H1 (cell line): ENCODE measurements at regions not wholly inside any gene's neighbourhood (a gene's known extent, or its start where the extent isn't known, plus 50 kb on each side); places are given as distances from the start of the nearest gene placed in this dataset.

Source experiments
- CTCF ChIA-PET: fragments of 300-600 bp; sonication (Branson Sonifier 250); formaldehyde crosslinking; loops from one replicate; lab custom pipeline; 2021; ENCODE audit not compliant: partially characterized antibody; lab: Charles Lee
- POLR2A ChIA-PET: fragments of 300-600 bp; sonication (Branson Sonifier 250); formaldehyde crosslinking; loops from one replicate; lab custom pipeline; 2021; ENCODE audit warnings: inconsistent platforms; ENCODE audit not compliant: partially characterized antibody; lab: Charles Lee
- DNase-seq, 2 experiments: peaks; one replicate each; pipeline versions ENCODE4 v3.0.0 to v3.0.0-alpha.2; 2010 to 2022; ENCODE audit warnings: low spot score in 2 of 2, low read depth in 1 of 2, mixed read lengths in 1 of 2
- FAIRE-seq: peaks from 2 replicates; lab custom pipeline; 2011; peaks lifted over from hg19 to GRCh38; lab: Jason Lieb, UNC
- H2AFZ ChIP-seq: 2 replicates; pipeline ENCODE4 v1.8.1; 2012; ENCODE audit warnings: low read length, inconsistent platforms
- H2AK5ac ChIP-seq: 2 replicates; pipeline ENCODE4 v1.6.1; 2013; ENCODE audit warnings: low read depth, low read length
- H2BK120ac ChIP-seq: replicated peaks from 2 replicates; pipeline ENCODE3; 2013; ENCODE audit warnings: low read depth, low read length, inconsistent platforms
- H2BK12ac ChIP-seq: 2 replicates; pipeline ENCODE4 v1.6.1; 2013; ENCODE audit warnings: low read depth, low read length
- H2BK15ac ChIP-seq: 2 replicates; pipeline ENCODE4 v1.6.1; 2013; ENCODE audit warnings: low read length
- H2BK20ac ChIP-seq: 2 replicates; pipeline ENCODE4 v1.6.1; 2013; ENCODE audit warnings: low read length
- H2BK5ac ChIP-seq: 2 replicates; pipeline ENCODE4 v1.6.1; 2013; ENCODE audit warnings: low read depth, low read length
- H3K14ac ChIP-seq: 2 replicates; pipeline ENCODE4 v1.6.1; 2013; ENCODE audit warnings: inconsistent platforms; ENCODE audit not compliant: insufficient read length
- H3K18ac ChIP-seq: 2 replicates; pipeline ENCODE4 v1.6.1; 2013; ENCODE audit warnings: low read length; ENCODE audit errors: extremely low read depth
- H3K23ac ChIP-seq: 2 replicates; pipeline ENCODE4 v1.6.1; 2013; ENCODE audit warnings: inconsistent platforms; ENCODE audit not compliant: insufficient read length
- H3K23me2 ChIP-seq: 2 replicates; pipeline ENCODE4 v1.6.1; 2013; ENCODE audit warnings: low read depth, low read length
- H3K27ac ChIP-seq: 2 replicates; pipeline ENCODE4 v1.6.1; 2011; ENCODE audit warnings: low read depth, low read length, inconsistent platforms
- H3K27me3 ChIP-seq, 4 experiments: replicated peaks in 1 of 4; 1 replicate in 1 of 4; 2 replicates in 3 of 4; pipeline versions ENCODE4 v1.6.1 to v1.8.1; 2011 to 2013; ENCODE audit warnings: low read length in 3 of 4, mild to moderate bottlenecking in 3 of 4, inconsistent platforms in 2 of 4, mixed read lengths in 2 of 4, moderate library complexity in 1 of 4; ENCODE audit not compliant: control insufficient read depth in 3 of 4, insufficient read depth in 3 of 4; ENCODE audit errors: extremely low read depth in 1 of 4
- H3K36me3 ChIP-seq, 4 experiments: 2 replicates each; pipeline versions ENCODE4 v1.6.1 to v1.8.1; 2011 to 2013; ENCODE audit warnings: mild to moderate bottlenecking in 4 of 4, low read length in 3 of 4, moderate library complexity in 2 of 4, control low read depth in 1 of 4, inconsistent platforms in 1 of 4; ENCODE audit not compliant: insufficient read depth in 4 of 4, control insufficient read depth in 2 of 4
- H3K4ac ChIP-seq: replicated peaks from 2 replicates; pipeline ENCODE3; 2013; ENCODE audit warnings: low read length, low read depth, mixed read lengths, inconsistent platforms; ENCODE audit not compliant: insufficient read length
- H3K4me1 ChIP-seq, 4 experiments: replicated peaks in 1 of 4; 1 replicate in 1 of 4; 2 replicates in 3 of 4; pipeline versions ENCODE4 v1.6.1 to v1.8.1; 2011 to 2013; ENCODE audit warnings: low read length in 3 of 4, inconsistent platforms in 2 of 4, mixed read lengths in 1 of 4; ENCODE audit not compliant: insufficient read depth in 4 of 4, control insufficient read depth in 3 of 4
- H3K4me2 ChIP-seq, 2 experiments: 2 replicates each; pipeline versions ENCODE4 v1.6.1 to v1.8.1; 2011 to 2013; ENCODE audit warnings: low read depth in 2 of 2, low read length in 2 of 2, control low read depth in 1 of 2, inconsistent platforms in 1 of 2, mild to moderate bottlenecking in 1 of 2; ENCODE audit not compliant: insufficient read depth in 1 of 2
- H3K4me3 ChIP-seq, 4 experiments: fragments of 200-600, 300-600 bp in 1 of 4; sonication (generic), shearing (Covaris generic), sonication (Bioruptor Twin) in 1 of 4; 2 replicates each; pipeline versions ENCODE4 v1.5.1 to v1.8.1; 2011 to 2016; ENCODE audit warnings: low read length in 4 of 4, low read depth in 3 of 4, control low read depth in 2 of 4, inconsistent platforms in 2 of 4, mild to moderate bottlenecking in 2 of 4, mixed read lengths in 1 of 4, moderate library complexity in 1 of 4; ENCODE audit not compliant: insufficient read depth in 2 of 4; ENCODE audit errors: extremely low read depth in 1 of 4
- H3K56ac ChIP-seq: replicated peaks from 2 replicates; pipeline ENCODE3; 2013; ENCODE audit warnings: low read depth, mild to moderate bottlenecking, mixed read lengths, low read length, inconsistent platforms; ENCODE audit not compliant: insufficient read length
- H3K79me1 ChIP-seq: 2 replicates; pipeline ENCODE4 v1.6.1; 2013; ENCODE audit warnings: low read depth, low read length, control low read depth
- H3K79me2 ChIP-seq, 2 experiments: 2 replicates each; pipeline versions ENCODE4 v1.6.1 to v1.8.1; 2012 to 2013; ENCODE audit warnings: low read length in 2 of 2, mild to moderate bottlenecking in 2 of 2, inconsistent platforms in 1 of 2; ENCODE audit not compliant: insufficient read depth in 2 of 2, control insufficient read depth in 1 of 2
- H3K9ac ChIP-seq, 4 experiments: replicated peaks in 1 of 4; 1 replicate in 1 of 4; 2 replicates in 3 of 4; pipeline versions ENCODE4 v1.6.1 to v1.8.1; 2011 to 2013; ENCODE audit warnings: low read depth in 3 of 4, low read length in 3 of 4, control low read depth in 2 of 4, mild to moderate bottlenecking in 2 of 4, moderate library complexity in 2 of 4, inconsistent platforms in 1 of 4; ENCODE audit errors: extremely low read depth in 1 of 4
- H3K9me3 ChIP-seq, 2 experiments: 2 replicates each; pipeline versions ENCODE4 v1.6.1 to v1.8.1; 2012 to 2013; ENCODE audit warnings: mild to moderate bottlenecking in 2 of 2, moderate library complexity in 2 of 2, control low read depth in 1 of 2, inconsistent platforms in 1 of 2, low read depth in 1 of 2, low read length in 1 of 2, mixed read lengths in 1 of 2; ENCODE audit not compliant: insufficient read depth in 2 of 2
- H4K20me1 ChIP-seq, 2 experiments: replicated peaks in 1 of 2; 2 replicates each; pipeline versions ENCODE3 to v1.8.1; 2011 to 2013; ENCODE audit warnings: inconsistent platforms in 2 of 2, low read length in 2 of 2, mild to moderate bottlenecking in 1 of 2; ENCODE audit not compliant: insufficient read depth in 2 of 2, control insufficient read depth in 1 of 2
- H4K5ac ChIP-seq: 2 replicates; pipeline ENCODE4 v1.6.1; 2013; ENCODE audit warnings: low read length, low read depth, mixed read lengths, inconsistent platforms; ENCODE audit not compliant: insufficient read length
- H4K8ac ChIP-seq: 2 replicates; pipeline ENCODE4 v1.8.0; 2013; ENCODE audit warnings: mild to moderate bottlenecking, moderate library complexity, low read length, inconsistent platforms; ENCODE audit not compliant: insufficient read depth; ENCODE audit errors: extremely low read depth
- H4K91ac ChIP-seq: replicated peaks from 2 replicates; pipeline ENCODE3; 2013; ENCODE audit warnings: low read length, mixed read lengths, inconsistent platforms; ENCODE audit not compliant: insufficient read length
- BACH1 ChIP-seq: IDR thresholded peaks from 2 replicates; pipeline ENCODE4 v1.6.1; 2012; ENCODE audit warnings: low read length, improper control_type of control experiment
- CHD2 ChIP-seq: IDR thresholded peaks from 2 replicates; pipeline ENCODE4 v1.6.1; 2012; ENCODE audit warnings: low read length, improper control_type of control experiment
- CTBP2 ChIP-seq: IDR thresholded peaks from 2 replicates; pipeline ENCODE4 v1.7.0; 2011; ENCODE audit warnings: borderline replicate concordance, mild to moderate bottlenecking, moderate library complexity, mixed read lengths, low read length; ENCODE audit not compliant: insufficient read depth, insufficient read length
- EGR1 ChIP-seq: IDR thresholded peaks from 2 replicates; pipeline ENCODE4 v1.6.1; 2011; ENCODE audit warnings: low read depth, low read length, borderline replicate concordance
- FOSL1 ChIP-seq: IDR thresholded peaks from 2 replicates; pipeline ENCODE4 v1.6.1; 2011; ENCODE audit warnings: mild to moderate bottlenecking, low read depth, low read length, moderate library complexity; ENCODE audit not compliant: insufficient read depth
- MAFK ChIP-seq: IDR thresholded peaks from 2 replicates; pipeline ENCODE4 v1.6.1; 2012; ENCODE audit warnings: low read depth, mild to moderate bottlenecking, improper control_type of control experiment, low read length
- POLR2A ChIP-seq, 2 experiments: IDR thresholded peaks; 1 replicate in 1 of 2; 2 replicates in 1 of 2; pipeline ENCODE4 v1.6.1; 2011; ENCODE audit warnings: low read depth in 2 of 2, low read length in 2 of 2, mild to moderate bottlenecking in 2 of 2; ENCODE audit errors: control extremely low read depth in 1 of 2
- POU5F1 ChIP-seq: IDR thresholded peaks from 2 replicates; pipeline ENCODE4 v1.6.1; 2011; ENCODE audit warnings: low read depth, mild to moderate bottlenecking, low read length, moderate library complexity
- RBBP5 ChIP-seq: IDR thresholded peaks from 2 replicates; pipeline ENCODE4 v1.7.1; 2012; ENCODE audit warnings: low read depth, mild to moderate bottlenecking, inconsistent platforms, low read length, moderate library complexity, borderline replicate concordance
- SIRT6 ChIP-seq: IDR thresholded peaks from one replicate; pipeline ENCODE4 v1.7.1; 2012; ENCODE audit warnings: low read length, inconsistent platforms
- SRF ChIP-seq: IDR thresholded peaks from 2 replicates; pipeline ENCODE4 v1.6.1; 2011; ENCODE audit warnings: mild to moderate bottlenecking, low read depth, low read length, moderate library complexity
- TCF12 ChIP-seq: IDR thresholded peaks from 2 replicates; pipeline ENCODE4 v1.6.1; 2011; ENCODE audit warnings: low read depth, mild to moderate bottlenecking, low read length
- TEAD4 ChIP-seq: IDR thresholded peaks from 2 replicates; pipeline ENCODE4 v1.6.1; 2012; ENCODE audit warnings: low read depth, low read length, inconsistent platforms, mixed read lengths
- WGBS, 2 experiments: shearing (Covaris generic) in 1 of 2; methylation state at CpG; one replicate each; pipeline versions ENCODE4 v1.1.6 to v1.1.7; 2013 to 2015; ENCODE audit warnings: low lambda C conversion rate in 2 of 2, mixed read lengths in 2 of 2, inconsistent platforms in 1 of 2, low coverage in 1 of 2, missing lambda C conversion rate in 1 of 2; ENCODE audit not compliant: insufficient replicate concordance in 2 of 2, insufficient coverage in 1 of 2, insufficient read length in 1 of 2; ENCODE audit errors: extremely low coverage in 1 of 2, missing lambda C conversion rate in 1 of 2; 5-methylcytosine and 5-hydroxymethylcytosine counted together
- TF ChIP-seq, protein P1 (sequence below): IDR thresholded peaks from 2 replicates; pipeline ENCODE4 v1.6.1; 2011; ENCODE audit warnings: low read length, improper control_type of control experiment

DNA sequence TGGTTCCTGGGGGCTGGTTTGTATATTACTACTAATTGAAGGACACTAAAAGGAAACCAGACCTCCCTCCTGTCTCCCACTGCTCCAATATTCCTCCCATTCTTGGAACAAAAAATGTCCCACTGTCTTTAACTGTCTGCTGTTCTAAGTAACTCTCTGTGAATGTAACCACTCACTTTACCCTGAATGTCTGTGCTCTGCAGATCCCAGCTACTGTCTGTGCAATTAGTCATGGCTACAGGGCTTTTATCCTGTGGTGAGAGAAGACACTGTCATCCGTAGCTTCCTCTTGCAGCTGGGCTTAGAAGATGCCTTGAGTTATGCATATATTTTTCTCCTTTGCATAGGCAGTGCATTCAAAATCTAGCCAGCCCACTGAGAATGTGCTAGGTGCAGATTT is 853.8 kb downstream of the CDH8 start:
- H3K23ac ChIP-seq: no peak overlapping the region
- no peak overlapping the region for H2BK120ac ChIP-seq
- H3K9me3 ChIP-seq: no peaks in the 10 kb centered on the region
- no peak overlapping the region for H3K27ac ChIP-seq
- no peak overlapping the region for H4K5ac ChIP-seq
- no peak overlapping the region for H3K4ac ChIP-seq
- H3K9ac ChIP-seq: no peak overlapping the region
- H3K56ac ChIP-seq: no peak overlapping the region
- no peaks in the 10 kb centered on the region for H3K4me1 ChIP-seq
- no peaks in the 10 kb centered on the region for H3K23me2 ChIP-seq
- DNase-seq: no peak
- no peak overlapping the region for H2BK12ac ChIP-seq
- H3K79me2 ChIP-seq: no peaks in the 10 kb centered on the region
- TF ChIP-seq TEAD4 (no peak), BACH1 (no peak), SRF (no peak), EGR1 (no peak), POU5F1 (no peak), CTBP2 (no peak), SIRT6 (no peak), POLR2A (IDR thresholded peaks at IDR 0.05; ENCODE audit: control extremely low read depth in 1 of 2, low read depth in 2 of 2, low read length in 2 of 2) (no peak), TCF12 (no peak), MAFK (no peak), RBBP5 (no peak), FOSL1 (no peak), CHD2 (no peak)
- TF ChIP-seq, protein P1, sequence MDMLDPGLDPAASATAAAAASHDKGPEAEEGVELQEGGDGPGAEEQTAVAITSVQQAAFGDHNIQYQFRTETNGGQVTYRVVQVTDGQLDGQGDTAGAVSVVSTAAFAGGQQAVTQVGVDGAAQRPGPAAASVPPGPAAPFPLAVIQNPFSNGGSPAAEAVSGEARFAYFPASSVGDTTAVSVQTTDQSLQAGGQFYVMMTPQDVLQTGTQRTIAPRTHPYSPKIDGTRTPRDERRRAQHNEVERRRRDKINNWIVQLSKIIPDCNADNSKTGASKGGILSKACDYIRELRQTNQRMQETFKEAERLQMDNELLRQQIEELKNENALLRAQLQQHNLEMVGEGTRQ: no peak
- H3K79me1 ChIP-seq: no peaks in the 10 kb centered on the region
- H3K27me3 ChIP-seq: no peaks in the 10 kb centered on the region
- ChIA-PET POLR2A (no interaction called here), CTCF (interaction anchor here (0.6 kb wide), 1 partner anchor 632 kb away, joined by 3 read pairs; no protein-coding TSS in a partner anchor)
- H4K8ac ChIP-seq: no peak overlapping the region
- H2AK5ac ChIP-seq: no peak overlapping the region
- no peak overlapping the region for H2BK5ac ChIP-seq
- FAIRE-seq: no peak
- H2BK15ac ChIP-seq: no peak overlapping the region
- no peak overlapping the region for H2BK20ac ChIP-seq
- H3K14ac ChIP-seq: no peak overlapping the region
- H3K18ac ChIP-seq: no peak overlapping the region
- H3K4me2 ChIP-seq: no peak overlapping the region
- 82% methylated on average over 1 of the region's 1 CpG; no CpG with 5 or more reads in 1 of the 2 experiments for WGBS, 2 experiments
- no peaks in the 10 kb centered on the region for H4K20me1 ChIP-seq
- no peak overlapping the region for H2AFZ ChIP-seq
- no peaks in the 10 kb centered on the region for H3K36me3 ChIP-seq
- H4K91ac ChIP-seq: no peak overlapping the region
- H3K4me3 ChIP-seq: no peak overlapping the region
